ENCODE measurements at regions not wholly inside any gene's neighbourhood (a gene's known extent, or its start where the extent isn't known, plus 50 kb on each side); places are given as distances from the start of the nearest gene placed in this dataset.

GRCh38 chr10:78620985-78621799, 447.6 kb upstream of the ZMIZ1 start:
- no peak for DNase-seq (ENCODE audit: low read depth)
- TF ChIP-seq CTCF (conservative IDR thresholded peaks at IDR 0.05; ENCODE audit: low read depth, low read length), result no peak
- H3K4me3 ChIP-seq (ENCODE audit: low read depth, low read length), result no peak overlapping the region

DNA sequence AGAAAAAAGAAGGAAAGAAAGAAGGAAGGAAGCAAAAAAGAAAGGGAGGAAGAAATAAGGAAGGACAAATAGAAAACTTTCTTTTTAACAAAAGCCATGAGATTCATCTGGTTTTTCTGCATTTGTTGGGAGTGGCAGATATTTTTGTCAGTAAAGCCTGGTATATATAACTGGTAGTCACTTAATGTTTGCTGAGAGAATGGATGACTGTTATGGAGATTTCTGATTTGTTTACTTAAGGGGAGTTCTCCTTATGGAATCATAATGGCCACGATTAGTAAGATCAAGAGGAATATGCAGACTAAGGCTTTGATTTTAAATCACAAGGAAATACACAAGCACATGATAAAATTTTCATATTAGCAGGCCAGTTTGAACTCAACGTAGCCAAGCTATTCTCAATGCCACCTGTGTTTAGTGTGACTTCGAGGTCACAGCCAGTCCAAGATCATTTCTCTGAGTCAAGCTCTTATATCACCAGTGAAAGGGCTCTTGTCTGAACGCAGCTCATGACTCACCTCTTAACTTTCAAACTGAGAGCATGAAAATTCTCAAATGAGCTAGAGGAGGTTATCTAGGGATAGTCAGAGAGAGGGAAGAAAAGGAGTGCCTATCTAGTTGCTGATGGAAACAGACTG, 445.1 kb upstream of the ZMIZ1 start:
- TF ChIP-seq CTCF (conservative IDR thresholded peaks at IDR 0.05; ENCODE audit: low read depth, low read length), result no peak
- H3K4me3 ChIP-seq (ENCODE audit: low read depth, low read length), result no peak overlapping the region
- no peak for DNase-seq (ENCODE audit: low read depth)

- TF ChIP-seq CTCF (conservative IDR thresholded peaks at IDR 0.05; ENCODE audit: low read depth, low read length), result no peak
- no peak overlapping the region for H3K4me3 ChIP-seq (ENCODE audit: low read depth, low read length)
- DNase-seq (ENCODE audit: low read depth), result no peak
Measured at GRCh38 chr10:78624791-78625190, 444.0 kb upstream of the ZMIZ1 start.

GRCh38 chr10:78626471-78626870, 442.3 kb upstream of the ZMIZ1 start:
- no peak for DNase-seq (ENCODE audit: low read depth)
- H3K4me3 ChIP-seq (ENCODE audit: low read depth, low read length), result no peak overlapping the region
- no peak for TF ChIP-seq CTCF (conservative IDR thresholded peaks at IDR 0.05; ENCODE audit: low read depth, low read length)

DNA sequence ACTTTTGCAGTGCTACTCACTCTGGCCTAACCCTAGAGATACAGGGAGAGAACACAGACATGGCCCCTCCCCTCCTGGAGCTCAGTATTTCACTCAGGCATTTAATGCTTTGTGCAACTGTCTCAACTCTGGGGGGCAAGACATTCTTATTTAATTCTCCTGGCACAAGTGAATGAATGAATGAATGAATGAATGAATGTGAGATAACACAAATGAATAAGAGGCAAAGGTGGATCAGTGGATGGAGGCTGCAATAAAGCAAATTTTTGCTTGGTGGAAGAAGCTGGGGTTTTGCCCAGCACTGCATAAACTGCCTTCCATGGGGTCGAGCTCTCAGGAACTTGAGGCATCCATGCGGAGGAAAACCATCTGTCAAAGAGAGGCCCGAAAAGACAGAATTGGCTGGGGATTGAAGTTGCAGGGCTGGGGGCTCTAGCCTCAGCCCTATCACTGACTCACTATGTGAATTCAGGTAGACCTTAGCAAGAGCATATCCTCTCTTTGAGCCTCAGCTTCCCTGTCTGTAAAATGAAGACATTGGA, 441.4 kb upstream of the ZMIZ1 start:
- no peak for TF ChIP-seq CTCF (conservative IDR thresholded peaks at IDR 0.05; ENCODE audit: low read depth, low read length)
- no peak for DNase-seq (ENCODE audit: low read depth)
- no peak overlapping the region for H3K4me3 ChIP-seq (ENCODE audit: low read depth, low read length)

DNA sequence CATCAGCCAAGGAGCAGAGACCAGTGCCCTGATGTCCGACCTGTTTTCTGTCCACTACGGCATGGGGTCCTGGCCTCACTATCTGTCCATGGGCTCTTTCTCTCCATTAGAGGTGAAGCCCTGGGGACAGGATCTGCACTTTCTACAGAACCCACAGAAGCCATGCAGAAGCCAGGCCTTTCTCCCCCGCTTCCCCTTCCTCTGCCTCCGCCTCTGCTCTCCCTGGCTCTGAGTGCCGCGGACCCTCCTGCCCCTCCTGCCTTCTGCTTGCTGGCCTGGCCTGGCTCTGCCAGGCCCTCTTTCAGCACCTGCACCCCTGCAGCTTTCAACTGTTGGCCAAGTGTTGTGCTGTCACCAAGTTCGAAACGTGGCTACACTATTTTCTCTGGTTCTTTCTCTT, 439.8 kb upstream of the ZMIZ1 start:
- DNase-seq (ENCODE audit: low read depth), result no peak
- H3K4me3 ChIP-seq (ENCODE audit: low read depth, low read length), result no peak overlapping the region
- no peak for TF ChIP-seq CTCF (conservative IDR thresholded peaks at IDR 0.05; ENCODE audit: low read depth, low read length)

Measured in epithelial cell of proximal tubule (primary cell).